ENCODE measurements at regions not wholly inside any gene's neighbourhood (a gene's known extent, or its start where the extent isn't known, plus 50 kb on each side); places are given as distances from the start of the nearest gene placed in this dataset.

- DNase-seq = peak; percentile 72
These were observed 300.2 kb downstream of the UTRN start for GRCh38 chr6:144585217-144585814.

GRCh38 chr6:144586986-144587385 is 301.9 kb downstream of the UTRN start:
- no peak for DNase-seq

GRCh38 chr6:144588697-144589325 is 303.7 kb downstream of the UTRN start:
- no peak for DNase-seq

DNA sequence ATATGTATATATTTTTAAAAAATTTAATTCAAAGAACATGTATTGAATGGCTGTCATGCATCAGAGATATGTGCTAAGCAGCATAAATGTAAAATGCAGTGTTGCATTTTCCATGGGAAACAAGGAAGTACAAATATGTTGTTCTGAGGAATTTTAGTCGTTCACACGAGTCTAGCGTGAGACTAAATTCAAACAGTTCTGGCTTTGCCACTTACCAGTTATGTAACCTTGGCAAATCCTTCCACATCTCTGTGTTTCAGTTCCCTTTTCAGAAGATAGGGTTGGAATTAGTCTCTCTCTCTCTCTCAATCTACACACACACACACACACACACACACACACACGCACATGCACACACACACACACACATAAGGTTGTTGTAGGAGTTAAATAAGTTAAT is 305.4 kb downstream of the UTRN start:
- no peak for DNase-seq

DNA sequence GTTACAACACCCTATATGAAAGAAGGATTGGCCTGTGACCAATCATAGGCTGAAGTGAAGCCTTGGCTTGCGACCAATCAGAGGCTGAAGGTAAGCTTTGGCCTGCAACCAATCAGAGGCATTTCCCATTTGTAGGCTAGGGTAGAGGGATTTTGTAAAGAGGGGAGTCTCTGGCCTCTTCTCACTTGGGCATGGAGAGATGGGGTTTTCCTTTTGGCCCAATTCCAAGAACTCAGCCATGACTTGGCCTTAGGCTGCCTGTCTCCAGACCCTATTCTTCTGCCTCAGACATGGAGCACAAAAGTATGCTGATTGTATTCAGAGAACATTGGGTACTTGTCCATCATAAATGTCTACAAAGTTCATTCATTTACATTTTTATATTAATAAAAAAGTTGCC is 308.3 kb downstream of the UTRN start:
- no peak for DNase-seq

- DNase-seq = no peak
These were observed 309.4 kb downstream of the UTRN start for GRCh38 chr6:144594585-144594984.

GRCh38 chr6:144595266-144595665 is 310.1 kb downstream of the UTRN start:
- no peak for DNase-seq

- DNase-seq = no peak
These were observed 312.4 kb downstream of the UTRN start for GRCh38 chr6:144597511-144597910.

- no peak for DNase-seq
These were observed 314.5 kb downstream of the UTRN start for GRCh38 chr6:144599615-144600014.

DNA sequence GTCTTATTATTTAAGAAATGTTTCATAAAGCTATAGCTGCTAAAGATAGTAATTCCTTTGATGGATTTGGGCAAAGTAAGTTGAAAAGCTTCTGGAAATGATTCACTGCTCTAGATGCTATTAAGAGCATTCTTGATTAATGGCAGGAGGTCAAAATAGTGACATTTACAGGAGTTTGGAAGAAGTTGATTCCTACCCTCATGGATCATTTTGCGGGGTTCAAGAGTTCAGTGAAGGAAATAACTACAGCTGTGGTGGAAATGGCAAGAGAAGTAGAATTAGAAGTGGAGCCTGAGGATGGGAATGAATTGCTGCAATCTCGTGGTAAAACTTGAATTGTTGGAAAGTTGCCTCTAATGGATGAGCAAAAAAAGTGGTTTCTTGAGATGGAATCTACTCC is 316.1 kb downstream of the UTRN start:
- no peak for DNase-seq

GRCh38 chr6:144602523-144603180 is 317.5 kb downstream of the UTRN start:
- DNase-seq = no peak

DNA sequence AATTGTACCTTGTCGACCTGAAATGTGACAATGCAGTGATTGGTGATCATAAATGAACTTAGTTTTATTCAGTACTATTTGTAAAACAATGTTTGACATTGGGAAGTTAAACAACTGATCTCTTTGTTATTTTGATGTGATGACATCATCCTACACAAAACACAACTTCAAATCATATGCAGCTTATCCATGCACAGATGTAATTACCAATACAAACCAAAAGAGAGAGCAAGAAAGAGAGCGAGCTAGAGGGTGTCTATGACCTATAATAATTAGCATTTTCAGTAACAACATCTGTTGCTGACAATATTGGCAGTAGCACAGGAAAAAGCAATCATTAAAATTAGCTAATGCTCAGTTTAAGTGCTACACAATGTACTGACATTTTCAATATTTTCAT is 320.9 kb downstream of the UTRN start:
- DNase-seq = no peak

DNA sequence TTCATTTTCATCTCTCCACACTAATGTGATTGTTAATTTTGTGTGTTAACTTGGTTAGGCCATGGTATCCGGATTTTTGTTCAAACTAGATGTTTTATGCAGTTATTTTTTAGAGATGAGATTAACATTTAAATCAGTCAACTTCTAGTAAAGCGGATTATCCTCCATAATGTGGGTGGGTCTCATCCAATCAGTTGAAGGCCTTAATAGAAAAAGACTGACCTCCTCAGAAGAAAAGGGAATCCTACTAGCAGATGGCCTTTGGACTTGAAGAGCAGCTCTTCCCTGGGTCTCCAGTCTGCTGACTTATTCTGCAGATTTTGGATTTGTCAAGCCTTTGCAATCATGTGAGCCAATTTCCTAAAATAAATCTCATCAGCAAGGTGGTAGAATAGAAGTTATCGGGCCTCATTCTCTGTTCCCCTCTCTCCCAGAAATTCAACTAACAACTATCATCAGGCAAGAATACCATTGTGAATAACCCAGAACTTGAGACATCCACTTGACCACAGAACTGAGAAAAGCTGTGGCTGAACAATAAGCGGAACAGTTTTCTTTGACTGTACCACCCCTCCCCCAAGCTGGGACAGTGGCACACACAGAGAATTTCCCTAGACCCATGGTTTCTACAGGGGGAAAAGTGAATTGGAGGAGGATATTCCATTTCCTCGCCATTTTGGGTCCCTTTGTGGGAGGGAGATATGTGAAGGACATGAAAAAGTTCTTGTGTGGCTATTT is 323.0 kb downstream of the UTRN start:
- no peak for DNase-seq

DNA sequence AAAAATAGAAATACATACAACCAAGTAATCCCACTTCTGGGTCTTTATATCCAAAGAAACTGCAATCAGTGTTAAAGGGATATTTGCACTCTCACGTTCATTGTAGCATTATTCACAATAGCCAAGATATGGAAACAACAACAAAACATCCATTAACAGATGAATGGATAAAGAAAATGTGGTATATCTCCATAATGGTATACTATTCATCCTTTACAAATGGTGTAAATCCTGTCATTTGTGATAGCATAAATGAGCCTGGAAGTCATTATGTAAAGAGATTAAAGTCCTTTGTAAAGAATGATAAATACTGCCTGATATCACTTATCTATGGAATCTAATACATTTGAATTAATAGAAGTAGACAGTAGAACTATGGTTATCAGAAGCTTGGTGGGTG is 327.7 kb downstream of the UTRN start:
- DNase-seq = no peak

DNA sequence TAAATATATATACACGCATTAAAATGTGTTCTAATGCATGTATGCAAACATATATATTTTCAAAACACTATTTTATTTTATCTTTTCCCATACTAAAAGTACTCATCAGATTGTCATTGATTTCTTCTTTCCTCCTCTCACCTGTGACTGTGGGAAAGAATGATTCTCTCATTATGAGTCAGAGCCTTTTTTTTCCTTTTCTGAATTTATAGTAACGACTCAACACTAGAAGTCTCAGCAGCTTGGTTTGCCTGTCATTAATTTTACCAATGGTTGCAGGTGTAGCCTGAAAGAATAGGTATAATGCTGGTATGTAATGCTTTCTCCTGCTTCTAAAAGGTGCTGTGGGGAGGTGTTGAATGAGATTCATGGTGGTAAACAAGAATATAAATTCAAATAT is 328.7 kb downstream of the UTRN start:
- DNase-seq = no peak

DNA sequence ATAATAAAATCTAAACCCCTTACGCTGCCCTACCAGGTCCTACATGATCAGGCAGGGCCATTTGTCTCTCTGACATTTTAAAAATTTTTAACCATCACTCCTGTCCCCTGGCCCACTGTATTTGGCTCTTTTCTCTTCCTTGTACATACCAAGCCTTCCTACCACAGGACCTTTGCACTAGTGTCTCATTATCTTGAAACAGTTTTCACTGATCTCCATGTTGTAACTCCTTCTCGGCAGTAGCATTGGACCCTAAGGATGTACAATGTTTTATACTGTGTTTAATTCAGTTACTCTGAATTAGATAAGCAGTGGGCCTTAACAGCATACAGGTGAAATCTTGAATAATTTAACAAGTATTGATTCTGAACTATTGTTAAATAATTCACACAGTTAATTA is 330.7 kb downstream of the UTRN start:
- no peak for DNase-seq

DNA sequence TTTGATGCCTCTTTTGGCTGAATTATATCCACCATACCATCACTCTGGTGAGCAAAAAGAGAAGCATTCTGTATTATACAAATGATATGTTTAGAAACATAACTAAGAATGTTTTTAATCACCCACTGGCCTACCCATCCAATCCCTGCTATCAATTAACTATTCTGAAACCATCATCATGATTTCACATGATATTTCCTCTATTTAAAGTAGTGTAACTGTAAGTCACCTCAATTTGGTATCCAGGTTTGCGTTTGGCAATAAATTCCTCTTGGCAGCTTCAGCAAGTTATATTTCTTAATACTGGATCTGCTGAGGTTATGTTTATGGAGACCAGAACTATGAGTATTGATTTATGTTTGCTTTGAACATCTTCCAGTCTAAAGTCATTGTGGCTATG is 332.1 kb downstream of the UTRN start:
- no peak for DNase-seq

- DNase-seq = peak; percentile 54
These were observed 332.6 kb downstream of the UTRN start for GRCh38 chr6:144617708-144618107.

DNA sequence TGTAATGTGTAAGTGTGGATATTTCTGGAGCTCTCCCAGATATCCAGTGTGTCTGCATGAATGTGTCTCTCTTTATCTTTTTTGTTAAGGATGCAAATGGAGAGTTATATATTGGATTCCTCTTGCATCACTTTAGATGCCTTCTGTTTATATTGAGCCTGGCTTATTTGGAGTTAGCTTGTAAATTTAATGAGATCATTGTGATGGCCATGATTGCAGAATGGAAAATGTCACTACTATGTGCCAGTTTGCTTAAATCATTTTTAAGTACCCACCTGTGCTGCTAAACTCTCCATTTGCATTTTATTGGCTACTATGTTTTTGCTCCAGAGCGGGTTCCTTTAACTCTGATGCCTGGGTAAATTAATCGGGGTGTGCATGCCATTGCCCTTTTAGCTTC is 334.8 kb downstream of the UTRN start:
- no peak for DNase-seq

DNA sequence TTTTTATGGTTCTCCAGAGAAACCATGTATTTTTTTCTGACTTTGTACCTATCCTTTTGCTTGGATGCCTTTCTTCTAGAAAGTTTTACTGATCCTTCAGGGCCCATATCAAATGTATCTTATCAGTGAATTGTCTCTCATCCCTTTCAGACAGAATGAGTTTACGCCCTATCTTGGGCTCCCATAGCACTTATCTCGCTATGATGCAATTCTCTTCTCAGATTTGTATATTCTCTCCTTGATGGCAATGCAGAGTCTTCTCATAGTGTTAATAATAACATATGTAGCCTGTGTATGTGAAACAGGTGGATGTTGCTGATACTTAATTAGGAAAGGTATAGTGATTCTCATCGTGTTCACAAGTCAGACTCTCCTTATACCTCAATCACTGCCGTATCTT is 336.2 kb downstream of the UTRN start:
- DNase-seq = no peak

- no peak for DNase-seq
These were observed 339.1 kb downstream of the UTRN start for GRCh38 chr6:144624246-144624645.

DNA sequence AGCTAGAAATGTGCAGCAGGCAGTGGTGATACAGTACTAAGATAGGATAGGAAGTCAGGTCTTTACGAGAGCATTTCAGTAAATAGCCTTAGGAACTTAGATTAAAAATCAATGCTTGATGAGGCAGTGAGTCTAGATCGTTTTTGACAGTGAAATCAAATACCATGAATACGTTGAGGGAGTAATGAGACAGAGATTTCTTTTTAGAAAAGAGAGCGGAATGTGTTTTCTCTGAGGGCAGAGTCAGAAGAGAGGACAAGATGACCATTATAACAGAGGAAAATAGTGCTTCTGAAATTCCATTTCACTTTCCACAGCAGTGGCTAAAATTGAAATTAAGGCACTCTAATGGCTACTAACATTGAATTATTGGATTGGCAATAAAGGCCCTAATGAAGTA is 339.6 kb downstream of the UTRN start:
- DNase-seq = no peak

- DNase-seq = no peak
These were observed 345.7 kb downstream of the UTRN start for GRCh38 chr6:144630857-144631256.

DNA sequence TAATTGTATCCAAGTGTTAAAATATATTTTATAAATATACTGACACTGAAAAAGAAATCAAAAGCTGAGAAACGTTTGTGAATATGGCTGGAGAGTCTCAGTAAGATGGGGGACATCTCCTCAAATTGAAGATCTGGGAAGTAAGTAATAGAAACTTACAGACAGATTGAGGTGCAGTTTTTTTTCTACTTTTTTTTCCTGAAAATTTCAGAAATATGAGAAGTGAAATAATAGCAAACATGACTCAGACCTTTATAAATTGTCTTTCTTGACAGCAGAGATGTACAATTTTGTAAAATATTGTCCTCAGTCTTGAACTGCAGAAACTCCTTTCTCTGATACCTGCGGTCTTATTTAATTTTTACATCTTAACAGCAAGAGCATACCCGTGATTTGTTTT is 347.1 kb downstream of the UTRN start:
- no peak for DNase-seq
